Kidney (tissue), 13 donors: ENCODE measurements at regions not wholly inside any gene's neighbourhood (a gene's known extent, or its start where the extent isn't known, plus 50 kb on each side); places are given as distances from the start of the nearest gene placed in this dataset.

Experiments used
- DNase-seq, 5 donors: peaks; one replicate each; pipeline ENCODE4 v3.0.0-alpha.2; 2013 to 2020
- FAIRE-seq: peaks from 2 replicates; lab custom pipeline; 2012; peaks lifted over from hg19 to GRCh38; lab: Jason Lieb, UNC
- H3K27ac ChIP-seq, 2 donors: one replicate each; pipeline ENCODE4 v1.7.0; 2013; ENCODE audit warnings: low read depth in 2 of 2, low read length in 2 of 2, inconsistent platforms in 1 of 2
- H3K27me3 ChIP-seq: one replicate; pipeline ENCODE4 v1.7.1; 2013; ENCODE audit warnings: low read length, inconsistent platforms; ENCODE audit not compliant: control insufficient read depth, insufficient read depth
- H3K36me3 ChIP-seq, 3 donors: one replicate each; pipeline versions ENCODE4 v1.7.0 to v1.7.1; 2013; ENCODE audit warnings: low read length in 3 of 3, control low read depth in 1 of 3, inconsistent platforms in 1 of 3; ENCODE audit not compliant: insufficient read depth in 3 of 3, control insufficient read depth in 2 of 3
- H3K4me1 ChIP-seq, 3 donors: one replicate each; pipeline versions ENCODE4 v1.7.0 to v1.7.1; 2013; ENCODE audit warnings: low read length in 3 of 3, inconsistent platforms in 1 of 3, low read depth in 1 of 3; ENCODE audit not compliant: control insufficient read depth in 2 of 3, insufficient read depth in 2 of 3
- H3K4me3 ChIP-seq, 3 donors: one replicate each; pipeline versions ENCODE4 v1.7.0 to v1.8.1; 2013; ENCODE audit warnings: low read length in 3 of 3, control low read depth in 1 of 3, inconsistent platforms in 1 of 3
- H3K9ac ChIP-seq, 3 donors: one replicate each; pipeline versions ENCODE4 v1.7.0 to v1.7.1; 2013; ENCODE audit warnings: low read length in 3 of 3, control low read depth in 1 of 3, inconsistent platforms in 1 of 3
- H3K9me3 ChIP-seq, 3 donors: one replicate each; pipeline versions ENCODE4 v1.7.0 to v1.7.1; 2013; ENCODE audit warnings: low read length in 3 of 3, control low read depth in 1 of 3, inconsistent platforms in 1 of 3; ENCODE audit not compliant: control insufficient read depth in 2 of 3, insufficient read depth in 1 of 3
- intact Hi-C: fragments of 100-400 bp; cut with DNase I; formaldehyde crosslinking; loops from one replicate; pipeline ENCODE4 v1.11.1; 2022
- TF ChIP-seq, protein P1 (sequence below): IDR thresholded peaks from 3 replicates; pipeline ENCODE4 v1.5.1; 2012; ENCODE audit warnings: mild to moderate bottlenecking, moderate library complexity, borderline replicate concordance; ENCODE audit not compliant: insufficient read depth; ENCODE audit errors: extremely low read depth
- donor health status: control.
- donor health status: control.
- donor health status: control.
- donor health status: control.
- donor health status: control.
- donor health status: DM: yes; HTN: yes; CAD: no.
- donor health status: Normal renal cell carcinoma (clear cell type).

DNA sequence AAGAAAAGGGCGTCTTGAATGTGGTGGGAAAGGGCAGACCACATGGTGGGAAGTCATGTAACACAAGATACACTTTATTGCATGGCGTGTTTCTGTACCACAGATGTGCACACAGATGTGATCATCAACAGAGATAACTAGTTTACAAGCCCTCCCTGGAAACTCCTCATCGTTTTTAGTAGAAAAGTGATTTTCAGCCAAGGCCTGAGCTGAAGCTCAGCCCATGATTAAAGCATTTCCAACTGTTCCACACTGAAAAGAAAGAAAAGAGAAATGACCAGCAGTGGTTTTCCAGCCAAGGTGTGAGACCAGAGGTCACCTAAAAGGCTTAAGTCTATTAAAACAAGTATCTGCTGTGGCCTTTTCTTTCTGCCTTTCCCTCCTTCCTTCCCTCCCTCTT, 463.9 kb upstream of the JAG1 start:
- no peak for FAIRE-seq
- intact Hi-C loops = no loop called here
- H3K4me1 ChIP-seq = no peaks in the 10 kb centered on the region
- no peak overlapping the region for H3K4me3 ChIP-seq
- no peak overlapping the region for H3K9ac ChIP-seq
- H3K36me3 ChIP-seq = no peaks in the 10 kb centered on the region
- TF ChIP-seq, protein P1, sequence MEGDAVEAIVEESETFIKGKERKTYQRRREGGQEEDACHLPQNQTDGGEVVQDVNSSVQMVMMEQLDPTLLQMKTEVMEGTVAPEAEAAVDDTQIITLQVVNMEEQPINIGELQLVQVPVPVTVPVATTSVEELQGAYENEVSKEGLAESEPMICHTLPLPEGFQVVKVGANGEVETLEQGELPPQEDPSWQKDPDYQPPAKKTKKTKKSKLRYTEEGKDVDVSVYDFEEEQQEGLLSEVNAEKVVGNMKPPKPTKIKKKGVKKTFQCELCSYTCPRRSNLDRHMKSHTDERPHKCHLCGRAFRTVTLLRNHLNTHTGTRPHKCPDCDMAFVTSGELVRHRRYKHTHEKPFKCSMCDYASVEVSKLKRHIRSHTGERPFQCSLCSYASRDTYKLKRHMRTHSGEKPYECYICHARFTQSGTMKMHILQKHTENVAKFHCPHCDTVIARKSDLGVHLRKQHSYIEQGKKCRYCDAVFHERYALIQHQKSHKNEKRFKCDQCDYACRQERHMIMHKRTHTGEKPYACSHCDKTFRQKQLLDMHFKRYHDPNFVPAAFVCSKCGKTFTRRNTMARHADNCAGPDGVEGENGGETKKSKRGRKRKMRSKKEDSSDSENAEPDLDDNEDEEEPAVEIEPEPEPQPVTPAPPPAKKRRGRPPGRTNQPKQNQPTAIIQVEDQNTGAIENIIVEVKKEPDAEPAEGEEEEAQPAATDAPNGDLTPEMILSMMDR = no peak
- no peak overlapping the region for H3K27ac ChIP-seq
- H3K27me3 ChIP-seq = no peaks in the 10 kb centered on the region
- no peak for DNase-seq
- H3K9me3 ChIP-seq = no peaks in the 10 kb centered on the region

DNA sequence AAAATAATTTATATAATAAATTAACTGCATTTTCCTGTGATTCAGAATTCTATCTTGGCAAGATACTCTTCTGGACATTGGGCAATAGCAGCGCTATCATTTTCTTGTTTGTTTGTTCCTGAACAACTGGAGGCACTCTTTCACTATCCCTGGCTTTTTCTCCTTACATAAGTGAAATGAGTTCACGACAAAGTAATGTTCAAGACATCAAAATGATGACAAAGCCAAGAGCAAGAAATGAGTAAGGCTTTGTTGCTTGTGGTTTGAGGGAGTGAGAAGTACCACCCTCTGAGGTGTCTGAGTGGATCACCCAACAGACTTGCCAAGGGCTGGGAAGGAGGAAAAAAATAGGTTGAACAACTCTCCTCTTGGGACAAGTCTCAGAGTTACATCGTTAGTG, 466.6 kb upstream of the JAG1 start:
- Histone ChIP-seq H3K27ac (no peak overlapping the region), H3K36me3 (no peaks in the 10 kb centered on the region), H3K9ac (no peak overlapping the region), H3K4me3 (no peak overlapping the region), H3K27me3 (no peaks in the 10 kb centered on the region), H3K4me1 (no peaks in the 10 kb centered on the region), H3K9me3 (no peaks in the 10 kb centered on the region)
- TF ChIP-seq, protein P1 = no peak
- intact Hi-C loops = no loop called here
- no peak for DNase-seq
- no peak for FAIRE-seq

DNA sequence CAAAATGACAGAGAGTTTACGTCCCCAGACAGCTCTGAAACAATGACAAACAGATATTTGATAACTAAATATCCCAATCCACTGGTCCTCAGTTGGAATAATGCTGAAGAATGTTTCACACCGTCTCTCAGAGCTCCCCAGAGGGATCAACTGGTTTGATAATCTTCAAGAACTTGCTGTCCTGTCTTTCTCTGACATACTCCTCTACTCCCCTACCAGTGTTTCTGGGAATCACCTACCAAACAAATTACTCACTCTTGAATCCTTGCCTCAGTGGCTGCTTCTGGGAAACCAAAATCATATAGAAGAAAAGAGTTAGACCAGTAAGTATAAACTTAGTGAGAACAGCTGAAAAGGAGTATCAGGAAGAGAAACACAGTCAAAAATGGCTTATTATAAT, 469.7 kb upstream of the JAG1 start:
- no peak overlapping the region for H3K9ac ChIP-seq
- no peaks in the 10 kb centered on the region for H3K9me3 ChIP-seq
- TF ChIP-seq, protein P1 = no peak
- FAIRE-seq (no peak), DNase-seq (no peak)
- intact Hi-C loops = no loop called here
- no peak overlapping the region for H3K4me3 ChIP-seq
- no peaks in the 10 kb centered on the region for H3K27me3 ChIP-seq
- H3K27ac ChIP-seq = no peak overlapping the region
- no peaks in the 10 kb centered on the region for H3K36me3 ChIP-seq
- no peaks in the 10 kb centered on the region for H3K4me1 ChIP-seq
